GM18867 (cell line): ENCODE measurements at regions not wholly inside any gene's neighbourhood (a gene's known extent, or its start where the extent isn't known, plus 50 kb on each side); places are given as distances from the start of the nearest gene placed in this dataset.
"Not testable (repeated sequence)": the region's sequence is repeated elsewhere in the genome, so short reads cannot be mapped to it uniquely, and the experiment has no call there.

Experiments used
- ATAC-seq: cut with Tn5 transposase; IDR thresholded peaks from one replicate; pipeline ENCODE4 v1.9.1; 2021; ENCODE audit warnings: mild to moderate bottlenecking, moderate library complexity; ENCODE audit not compliant: unreplicated experiment

DNA sequence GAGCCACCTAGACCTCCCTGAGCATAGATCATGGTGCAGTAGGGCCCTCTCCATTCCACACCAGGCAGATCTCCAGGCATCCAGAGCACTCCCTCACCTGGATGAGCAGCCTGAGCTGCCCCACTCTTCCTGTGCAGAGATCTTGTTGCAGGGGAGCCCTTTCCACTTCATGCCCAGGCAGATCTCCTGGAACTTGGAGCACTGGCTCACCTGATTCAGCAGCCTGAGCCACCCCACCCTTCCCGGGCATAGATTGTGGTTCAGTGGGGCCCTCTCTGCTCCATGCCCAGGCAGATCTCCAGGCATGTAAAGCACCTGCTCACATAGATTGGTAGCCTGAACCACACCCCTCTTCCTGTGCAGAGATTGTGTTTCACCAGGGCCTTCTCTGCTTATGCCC lies 78.0 kb downstream of the SEC16B start:
- ATAC-seq, result no peak

GRCh38 chr1:177890479-177890878 lies 79.4 kb downstream of the SEC16B start:
- ATAC-seq, result no peak

DNA sequence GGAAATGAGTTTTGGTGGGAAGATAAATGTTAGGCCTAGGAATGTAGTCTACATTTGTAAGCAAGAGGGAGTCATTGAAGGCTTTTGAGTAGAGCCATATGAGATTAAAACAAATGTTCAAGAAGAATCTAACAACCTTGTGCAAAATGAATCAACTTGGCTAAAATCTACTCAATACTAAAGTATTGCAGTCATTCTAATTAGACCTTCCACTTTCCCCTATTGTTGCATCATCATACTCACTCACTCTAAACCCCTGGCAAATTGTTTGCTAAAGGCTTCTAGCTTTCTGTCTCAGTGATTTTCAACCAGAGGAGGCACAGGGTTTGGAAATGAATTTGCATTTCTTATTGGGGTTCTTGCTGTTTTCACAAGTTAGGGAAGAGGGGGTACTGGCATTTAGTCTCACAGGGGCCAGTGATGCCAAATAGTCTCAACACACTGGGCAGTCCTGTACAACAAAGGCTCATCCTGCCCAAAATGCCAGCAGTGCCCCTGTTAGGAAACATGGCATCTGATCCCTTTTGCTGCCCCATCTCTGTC lies 85.3 kb downstream of the SEC16B start:
- ATAC-seq, result no peak

DNA sequence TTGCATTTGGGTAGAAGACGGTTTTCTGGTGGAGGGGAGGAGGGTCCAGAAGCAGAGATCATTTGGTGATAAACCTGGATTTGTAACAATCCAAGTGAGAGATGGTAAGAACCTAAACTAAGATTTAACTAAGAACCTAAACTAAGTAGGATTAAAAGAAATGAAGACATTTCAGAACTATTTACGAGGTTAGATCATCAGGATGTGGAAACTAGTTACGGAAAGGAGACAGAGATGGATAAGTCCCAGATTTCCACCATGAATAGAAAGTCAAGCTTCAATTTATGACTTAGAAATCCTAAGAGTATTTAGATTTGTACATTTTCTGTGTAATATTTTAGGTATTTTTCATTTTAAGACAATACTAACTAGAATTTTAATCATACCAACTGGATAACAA lies 86.3 kb downstream of the SEC16B start:
- no peak for ATAC-seq

DNA sequence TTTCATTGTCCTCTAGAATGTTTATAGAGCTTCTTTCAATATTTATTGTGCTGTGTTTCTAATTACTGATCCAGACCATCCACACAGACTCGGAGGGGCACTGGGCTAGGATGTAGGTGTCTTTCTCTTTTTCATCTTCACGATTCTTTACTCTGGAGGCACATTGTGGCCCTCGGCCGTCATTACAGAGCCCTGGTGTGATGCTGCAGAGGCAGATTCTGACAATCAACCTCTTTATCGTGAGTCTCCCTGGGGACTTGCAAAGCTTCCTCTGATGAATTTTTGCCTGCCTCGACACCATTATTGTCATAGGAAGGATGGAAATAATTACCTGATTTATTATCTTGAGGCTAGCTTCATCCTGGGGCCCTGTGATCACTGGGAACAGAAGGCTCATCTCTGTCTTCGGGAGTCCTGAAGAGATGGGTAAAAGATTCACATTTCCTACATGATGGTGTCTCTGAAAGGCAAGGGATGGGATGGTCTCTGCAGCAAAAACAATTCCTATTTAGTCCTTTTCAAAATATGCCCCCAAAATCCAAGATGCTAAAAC lies 89.4 kb downstream of the SEC16B start:
- no peak for ATAC-seq

GRCh38 chr1:177877086-177877485 lies 92.8 kb downstream of the SEC16B start:
- ATAC-seq, result no peak

DNA sequence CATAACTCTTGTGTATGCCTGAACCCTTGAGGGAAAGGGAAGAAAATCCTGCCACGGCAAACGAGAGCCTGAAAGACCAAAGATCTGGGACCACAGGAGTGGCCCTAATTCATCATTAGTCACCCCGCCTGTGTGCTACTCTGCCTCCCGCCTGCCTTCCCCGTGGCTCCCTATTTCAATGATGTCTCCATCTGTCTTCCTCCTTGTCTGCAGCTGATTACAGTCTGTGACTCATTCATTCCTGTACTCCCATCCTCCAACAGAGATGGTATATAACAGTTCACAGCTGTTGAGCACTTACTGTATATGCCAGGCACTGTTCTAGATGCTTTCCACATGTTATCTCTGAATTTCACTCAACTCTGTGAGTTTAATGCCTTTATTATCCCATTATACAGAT lies 96.6 kb downstream of the SEC16B start:
- no peak for ATAC-seq

- ATAC-seq, result no peak
These were observed 97.5 kb downstream of the SEC16B start for GRCh38 chr1:177872308-177872900.

DNA sequence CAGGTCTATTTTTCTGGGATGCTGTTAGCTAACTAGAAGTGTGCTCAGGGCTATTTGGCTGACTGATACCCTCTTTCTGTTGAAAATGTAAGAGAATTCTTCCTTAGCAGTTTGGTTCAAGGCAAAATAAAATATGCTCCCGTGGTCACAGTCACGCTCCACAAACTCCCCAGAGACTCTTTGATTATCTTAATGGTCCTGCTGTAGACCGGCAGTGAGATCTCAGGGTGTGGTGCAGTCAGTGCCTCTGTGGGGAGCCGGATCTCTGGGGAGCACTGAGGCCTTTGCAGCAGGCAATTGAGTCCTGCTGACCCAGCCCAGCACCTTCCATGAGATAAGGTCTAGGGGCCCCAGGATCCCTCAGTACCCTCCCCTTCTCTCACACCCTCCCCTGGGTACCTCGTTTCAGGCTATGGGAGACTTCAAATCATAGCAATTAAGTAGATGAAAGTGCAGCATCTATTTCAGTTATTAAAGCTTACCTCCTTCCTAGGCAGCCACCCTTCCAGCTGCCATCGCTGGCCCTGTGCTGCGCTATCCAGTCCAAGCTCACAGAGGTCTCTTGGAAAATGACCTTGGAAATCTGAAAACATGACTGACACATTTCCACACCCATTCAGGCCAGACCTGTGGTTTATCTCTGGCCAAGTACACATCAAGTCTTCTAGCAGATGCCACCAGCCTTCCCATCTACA lies 98.1 kb downstream of the SEC16B start:
- no peak for ATAC-seq

GRCh38 chr1:177869586-177869985 lies 100.3 kb downstream of the SEC16B start:
- no peak for ATAC-seq

DNA sequence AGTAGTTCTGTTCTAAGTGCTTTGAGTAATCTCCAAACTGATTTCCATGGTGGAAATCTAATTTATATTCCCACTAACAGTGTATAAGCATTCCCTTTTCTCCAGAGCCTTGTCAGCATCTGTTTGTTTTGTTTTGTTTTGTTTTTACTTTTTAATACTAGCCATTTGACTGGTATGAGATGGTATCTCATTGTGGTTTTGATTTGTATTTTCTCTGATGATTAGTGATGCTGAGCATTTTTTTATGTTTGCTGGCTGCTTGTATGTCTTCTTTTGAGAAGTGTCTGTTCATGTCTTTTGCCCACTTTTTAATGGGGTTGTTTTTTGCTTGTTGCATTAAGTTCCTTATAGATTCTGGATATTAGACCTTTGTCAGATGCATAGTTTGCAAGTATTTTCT lies 100.8 kb downstream of the SEC16B start:
- ATAC-seq, result not testable (repeated sequence)

GRCh38 chr1:177865807-177866206 lies 104.1 kb downstream of the SEC16B start:
- ATAC-seq, result no peak

DNA sequence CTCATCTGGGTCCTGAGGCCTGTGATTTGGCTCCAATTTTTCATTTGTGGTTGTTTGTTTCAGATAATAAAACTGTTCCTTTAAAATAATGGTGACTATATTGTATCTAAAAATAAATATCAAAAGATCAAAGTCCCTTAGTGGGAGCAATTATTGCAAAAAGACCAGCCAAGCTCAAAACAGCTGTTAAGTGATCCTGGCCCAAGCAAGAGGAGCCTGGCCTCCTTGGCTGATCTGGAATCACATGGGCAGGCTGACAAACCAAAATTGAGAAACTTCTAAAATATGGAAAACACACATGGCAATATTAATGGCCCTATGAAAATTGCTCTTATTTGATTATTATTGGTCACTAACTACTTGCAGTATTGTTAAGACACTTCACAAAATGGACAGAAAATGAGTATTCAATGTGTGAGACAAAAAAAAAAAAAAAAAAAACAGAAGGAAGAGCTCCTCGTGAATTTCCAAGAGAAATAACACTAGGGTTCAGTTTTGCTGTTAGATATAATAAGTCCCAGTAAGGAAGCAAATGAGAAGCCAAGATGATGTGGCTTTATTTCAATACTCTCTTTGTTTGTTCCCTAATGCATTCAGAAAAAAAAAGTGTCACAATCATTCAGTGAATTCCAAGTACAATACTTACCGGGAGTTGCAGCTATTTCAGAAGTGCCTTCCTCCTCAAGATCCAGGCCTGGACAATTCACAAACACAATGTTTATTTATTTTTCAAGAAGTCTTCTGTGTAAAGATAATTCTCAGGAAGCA lies 105.1 kb downstream of the SEC16B start:
- ATAC-seq, result no peak

DNA sequence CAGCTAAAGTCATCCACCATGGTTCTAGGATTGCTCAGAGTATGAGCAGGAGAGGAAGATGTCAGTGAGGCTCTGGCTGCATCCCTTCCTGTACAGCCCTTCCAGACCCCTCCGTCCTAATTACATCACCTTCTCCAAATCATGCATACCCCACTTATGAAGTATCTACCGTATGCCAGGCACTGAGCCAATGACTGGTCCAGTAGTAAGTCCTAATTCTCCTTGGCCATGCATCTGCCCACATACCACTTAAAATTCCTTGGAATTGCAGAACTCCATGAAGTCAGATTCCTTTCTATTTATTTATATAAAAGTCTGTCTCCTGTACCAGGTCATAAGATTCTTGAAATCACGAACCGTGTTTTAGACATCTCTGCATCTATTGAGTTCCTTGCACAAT lies 106.1 kb downstream of the SEC16B start:
- no peak for ATAC-seq

GRCh38 chr1:177862916-177863315 lies 106.9 kb downstream of the SEC16B start:
- no peak for ATAC-seq

- no peak for ATAC-seq
These were observed 110.3 kb downstream of the SEC16B start for GRCh38 chr1:177859572-177859971.

GRCh38 chr1:177858332-177858821 lies 111.5 kb downstream of the SEC16B start:
- no peak for ATAC-seq

DNA sequence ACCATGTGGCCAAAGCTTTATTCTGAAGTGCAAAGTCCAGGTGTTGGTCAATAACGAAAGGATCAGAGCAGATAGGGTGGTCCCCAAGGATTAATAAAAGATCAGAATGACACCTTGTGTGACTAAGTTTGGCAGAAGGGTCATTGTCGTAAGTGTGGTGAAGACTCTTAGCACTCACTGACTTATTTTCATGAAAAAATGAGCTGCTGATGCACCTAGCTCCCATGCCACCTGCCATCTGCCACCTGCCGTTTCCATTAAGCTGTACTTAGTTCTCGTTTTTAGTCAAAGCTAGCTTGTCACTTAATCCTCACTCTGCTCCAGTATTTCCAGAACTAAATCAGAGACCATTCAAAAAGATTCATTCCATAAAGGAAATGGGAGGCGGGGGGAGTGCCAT lies 112.6 kb downstream of the SEC16B start:
- ATAC-seq, result no peak

- ATAC-seq, result no peak
These were observed 114.9 kb downstream of the SEC16B start for GRCh38 chr1:177854951-177855350.

DNA sequence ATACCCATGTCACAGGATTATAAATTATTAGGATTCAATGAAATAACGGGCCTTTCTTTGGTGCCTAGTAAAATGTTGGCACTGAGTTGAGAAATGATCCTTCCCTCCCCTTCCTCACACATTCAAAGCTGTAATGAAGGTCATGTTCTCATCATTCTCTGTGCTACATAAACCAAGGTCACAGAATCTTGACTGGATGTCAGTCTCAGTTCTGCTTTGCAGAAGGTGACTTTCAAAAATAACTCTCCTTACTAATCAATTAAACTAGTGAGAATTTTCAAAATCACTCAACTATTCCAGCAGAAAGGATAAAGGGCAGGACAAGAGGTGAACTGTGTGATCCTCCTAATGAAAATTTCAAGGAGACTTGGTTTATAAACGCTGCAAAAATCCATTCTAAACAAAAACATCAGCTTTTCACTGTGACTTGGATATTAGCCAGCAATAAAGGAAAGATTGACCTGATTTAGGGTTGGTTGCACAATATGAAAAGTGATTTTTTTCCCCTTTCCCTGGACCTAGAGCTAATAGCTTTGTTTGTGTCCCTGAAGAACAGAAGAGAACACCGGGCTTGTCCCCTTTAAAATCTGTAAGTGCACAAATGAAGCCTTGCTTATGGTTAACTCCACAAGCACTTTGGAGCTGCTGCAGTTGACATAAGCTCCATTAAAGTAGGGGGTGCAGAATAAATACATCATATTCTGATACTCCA lies 120.1 kb downstream of the SEC16B start:
- peak; percentile 75 for ATAC-seq

- ATAC-seq, result peak; percentile 31
These were observed 120.7 kb downstream of the SEC16B start for GRCh38 chr1:177849130-177849529.
